ENCODE measurements at regions not wholly inside any gene's neighbourhood (a gene's known extent, or its start where the extent isn't known, plus 50 kb on each side); places are given as distances from the start of the nearest gene placed in this dataset.
"Not testable (repeated sequence)": the region's sequence is repeated elsewhere in the genome, so short reads cannot be mapped to it uniquely, and the experiment has no call there.

DNA sequence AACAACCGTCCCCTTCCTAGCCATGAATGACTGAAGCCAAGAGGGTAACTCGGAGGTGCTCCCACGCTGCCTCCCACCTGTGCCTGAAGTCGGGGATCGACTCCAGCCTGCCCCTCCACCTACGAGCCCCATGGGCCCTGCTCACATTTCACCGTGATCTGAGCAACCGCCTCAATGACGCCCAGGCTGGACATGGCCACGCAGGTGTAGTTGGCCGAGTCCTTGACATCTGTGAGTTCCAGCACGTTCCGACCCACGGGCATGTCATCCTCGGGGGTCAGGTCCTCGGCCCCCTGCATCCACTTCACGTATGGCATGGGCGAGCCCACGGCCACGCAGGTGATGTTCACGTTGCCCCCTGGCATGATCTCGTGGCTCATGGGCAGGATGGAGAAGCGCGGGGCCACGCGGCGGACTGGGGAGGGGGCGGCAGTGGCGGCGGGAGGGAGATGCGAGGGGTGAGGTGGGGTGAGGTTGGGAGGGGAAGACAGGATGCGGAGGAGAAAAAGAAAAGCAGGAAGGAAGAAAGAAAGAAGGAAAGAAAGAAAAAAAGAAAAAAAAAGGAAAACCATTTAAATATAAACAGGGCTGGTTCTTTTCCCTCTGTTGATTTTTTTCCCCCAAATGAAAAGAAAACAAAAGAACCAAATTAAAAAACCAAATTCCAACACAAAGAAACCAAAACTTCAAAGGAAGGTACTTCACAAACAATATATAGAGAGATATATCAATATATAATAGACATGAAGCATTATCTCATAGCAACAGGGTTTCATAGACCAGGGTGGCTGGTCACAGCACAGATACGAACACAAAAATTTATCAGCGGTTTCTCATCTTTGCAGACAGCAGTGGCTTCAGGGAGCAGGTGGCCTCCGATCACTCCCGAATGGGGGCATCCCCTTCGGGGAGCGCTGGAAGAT is 94.7 kb downstream of the PTPRS start:
- H3K36me3 ChIP-seq (ENCODE audit: control insufficient read depth, insufficient read depth, low read length) = peaks cover 19% of the 10 kb centered on the region
- no peaks in the 10 kb centered on the region for H3K9me3 ChIP-seq (ENCODE audit: control insufficient read depth, insufficient read depth, low read length)
- peaks cover 9% of the 10 kb centered on the region for H3K4me1 ChIP-seq (ENCODE audit: control insufficient read depth, insufficient read depth, low read length)
- no peak overlapping the region for H3K9ac ChIP-seq (ENCODE audit: low read depth, low read length)
- H3K27me3 ChIP-seq (ENCODE audit: control insufficient read depth, insufficient read depth, low read length) = no peaks in the 10 kb centered on the region
- H3K4me3 ChIP-seq (ENCODE audit: low read depth, low read length) = no peak overlapping the region

DNA sequence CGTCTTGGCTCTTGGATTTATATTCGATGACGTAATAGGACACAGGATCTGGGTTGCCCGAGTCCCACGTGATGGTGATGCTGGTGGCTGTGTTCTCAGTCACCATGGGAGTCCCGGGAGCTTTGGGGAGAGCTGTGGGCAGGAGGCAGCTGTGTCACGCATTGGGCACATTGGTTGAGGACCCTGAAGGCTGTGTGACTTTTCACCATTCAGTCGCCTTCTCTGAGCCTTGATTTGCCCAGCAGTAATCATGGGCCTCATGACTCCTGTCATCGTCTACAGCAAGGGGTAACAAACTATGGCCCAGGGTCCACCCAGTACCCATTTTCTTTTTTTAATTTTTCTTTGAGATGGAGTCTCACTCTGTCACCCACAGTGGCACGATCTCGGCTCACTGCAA is 96.3 kb downstream of the PTPRS start:
- H3K4me1 ChIP-seq (ENCODE audit: control insufficient read depth, insufficient read depth, low read length) = peaks cover 12% of the 10 kb centered on the region
- H3K9me3 ChIP-seq (ENCODE audit: control insufficient read depth, insufficient read depth, low read length) = no peaks in the 10 kb centered on the region
- H3K9ac ChIP-seq (ENCODE audit: low read depth, low read length) = no peak overlapping the region
- no peaks in the 10 kb centered on the region for H3K27me3 ChIP-seq (ENCODE audit: control insufficient read depth, insufficient read depth, low read length)
- H3K36me3 ChIP-seq (ENCODE audit: control insufficient read depth, insufficient read depth, low read length) = peaks cover 17% of the 10 kb centered on the region
- H3K4me3 ChIP-seq (ENCODE audit: low read depth, low read length) = no peak overlapping the region

GRCh38 chr19:5243878-5244277 is 96.7 kb downstream of the PTPRS start:
- peaks cover 17% of the 10 kb centered on the region for H3K36me3 ChIP-seq (ENCODE audit: control insufficient read depth, insufficient read depth, low read length)
- peaks cover 14% of the 10 kb centered on the region for H3K4me1 ChIP-seq (ENCODE audit: control insufficient read depth, insufficient read depth, low read length)
- H3K9ac ChIP-seq (ENCODE audit: low read depth, low read length) = no peak overlapping the region
- H3K9me3 ChIP-seq (ENCODE audit: control insufficient read depth, insufficient read depth, low read length) = no peaks in the 10 kb centered on the region
- no peak overlapping the region for H3K4me3 ChIP-seq (ENCODE audit: low read depth, low read length)
- no peaks in the 10 kb centered on the region for H3K27me3 ChIP-seq (ENCODE audit: control insufficient read depth, insufficient read depth, low read length)

DNA sequence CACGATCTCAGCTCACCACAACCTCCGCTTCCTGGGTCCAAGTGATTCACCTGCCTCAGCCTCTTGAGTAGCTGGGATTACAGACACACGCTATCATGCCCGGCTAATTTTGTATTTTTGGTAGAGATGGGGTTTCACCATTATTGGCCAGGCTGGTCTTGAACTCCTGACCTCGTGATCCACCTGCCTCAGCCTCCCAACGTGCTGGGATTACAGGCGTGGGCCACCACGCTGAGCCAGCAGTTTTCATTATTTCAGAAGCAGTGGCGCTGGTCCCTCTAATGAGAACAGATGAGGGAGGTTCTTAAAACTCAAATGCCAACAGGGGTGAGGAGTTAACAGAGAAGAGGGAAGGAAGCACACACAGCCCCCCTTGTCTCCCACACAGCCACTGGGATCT is 98.7 kb downstream of the PTPRS start:
- not testable (repeated sequence) for H3K4me1 ChIP-seq (ENCODE audit: control insufficient read depth, insufficient read depth, low read length); H3K9me3 ChIP-seq (ENCODE audit: control insufficient read depth, insufficient read depth, low read length); H3K9ac ChIP-seq (ENCODE audit: low read depth, low read length); H3K4me3 ChIP-seq (ENCODE audit: low read depth, low read length); H3K27me3 ChIP-seq (ENCODE audit: control insufficient read depth, insufficient read depth, low read length)
- H3K36me3 ChIP-seq (ENCODE audit: control insufficient read depth, insufficient read depth, low read length) = peaks cover 29% of the 10 kb centered on the region

DNA sequence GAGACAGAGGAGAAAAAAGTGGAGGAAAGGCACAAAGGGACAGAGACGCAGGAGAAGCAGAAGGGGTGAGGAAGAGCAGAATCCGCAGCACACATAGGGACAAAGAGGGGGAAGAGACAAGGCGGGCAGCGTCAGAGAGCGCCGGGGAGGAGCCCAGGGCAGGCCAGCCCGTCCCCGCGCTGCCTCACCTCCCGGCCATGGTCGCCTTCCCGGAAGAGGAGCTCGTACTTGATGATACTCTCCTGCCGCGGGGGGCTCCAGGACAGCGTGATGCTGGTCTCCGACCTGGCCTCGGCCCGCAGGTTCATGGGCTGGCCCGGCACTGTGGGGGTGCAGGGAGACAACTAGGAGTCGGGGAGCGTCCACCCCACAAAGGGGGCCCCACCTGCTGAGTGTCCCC is 100.6 kb downstream of the PTPRS start:
- Histone ChIP-seq H3K4me1 (ENCODE audit: control insufficient read depth, insufficient read depth, low read length) (peaks cover 5% of the 10 kb centered on the region), H3K27me3 (ENCODE audit: control insufficient read depth, insufficient read depth, low read length) (no peaks in the 10 kb centered on the region), H3K9me3 (ENCODE audit: control insufficient read depth, insufficient read depth, low read length) (no peaks in the 10 kb centered on the region), H3K36me3 (ENCODE audit: control insufficient read depth, insufficient read depth, low read length) (peaks cover 30% of the 10 kb centered on the region), H3K9ac (ENCODE audit: low read depth, low read length) (no peak overlapping the region), H3K4me3 (ENCODE audit: low read depth, low read length) (no peak overlapping the region)

GRCh38 chr19:5238700-5239099 is 101.9 kb downstream of the PTPRS start:
- peaks cover 25% of the 10 kb centered on the region for H3K36me3 ChIP-seq (ENCODE audit: control insufficient read depth, insufficient read depth, low read length)
- H3K9ac ChIP-seq (ENCODE audit: low read depth, low read length) = no peak overlapping the region
- H3K27me3 ChIP-seq (ENCODE audit: control insufficient read depth, insufficient read depth, low read length) = no peaks in the 10 kb centered on the region
- H3K4me1 ChIP-seq (ENCODE audit: control insufficient read depth, insufficient read depth, low read length) = peaks cover 5% of the 10 kb centered on the region
- H3K9me3 ChIP-seq (ENCODE audit: control insufficient read depth, insufficient read depth, low read length) = no peaks in the 10 kb centered on the region
- H3K4me3 ChIP-seq (ENCODE audit: low read depth, low read length) = no peak overlapping the region

GRCh38 chr19:5237939-5238480 is 102.6 kb downstream of the PTPRS start:
- H3K4me1 ChIP-seq (ENCODE audit: control insufficient read depth, insufficient read depth, low read length) = peaks cover 5% of the 10 kb centered on the region
- H3K9me3 ChIP-seq (ENCODE audit: control insufficient read depth, insufficient read depth, low read length) = no peaks in the 10 kb centered on the region
- H3K9ac ChIP-seq (ENCODE audit: low read depth, low read length) = no peak overlapping the region
- H3K36me3 ChIP-seq (ENCODE audit: control insufficient read depth, insufficient read depth, low read length) = peaks cover 24% of the 10 kb centered on the region
- H3K4me3 ChIP-seq (ENCODE audit: low read depth, low read length) = no peak overlapping the region
- H3K27me3 ChIP-seq (ENCODE audit: control insufficient read depth, insufficient read depth, low read length) = no peaks in the 10 kb centered on the region

GRCh38 chr19:5237190-5237780 is 103.3 kb downstream of the PTPRS start:
- H3K9ac ChIP-seq (ENCODE audit: low read depth, low read length) = no peak overlapping the region
- no peaks in the 10 kb centered on the region for H3K9me3 ChIP-seq (ENCODE audit: control insufficient read depth, insufficient read depth, low read length)
- peaks cover 5% of the 10 kb centered on the region for H3K4me1 ChIP-seq (ENCODE audit: control insufficient read depth, insufficient read depth, low read length)
- peaks cover 23% of the 10 kb centered on the region for H3K36me3 ChIP-seq (ENCODE audit: control insufficient read depth, insufficient read depth, low read length)
- H3K27me3 ChIP-seq (ENCODE audit: control insufficient read depth, insufficient read depth, low read length) = no peaks in the 10 kb centered on the region
- H3K4me3 ChIP-seq (ENCODE audit: low read depth, low read length) = no peak overlapping the region

DNA sequence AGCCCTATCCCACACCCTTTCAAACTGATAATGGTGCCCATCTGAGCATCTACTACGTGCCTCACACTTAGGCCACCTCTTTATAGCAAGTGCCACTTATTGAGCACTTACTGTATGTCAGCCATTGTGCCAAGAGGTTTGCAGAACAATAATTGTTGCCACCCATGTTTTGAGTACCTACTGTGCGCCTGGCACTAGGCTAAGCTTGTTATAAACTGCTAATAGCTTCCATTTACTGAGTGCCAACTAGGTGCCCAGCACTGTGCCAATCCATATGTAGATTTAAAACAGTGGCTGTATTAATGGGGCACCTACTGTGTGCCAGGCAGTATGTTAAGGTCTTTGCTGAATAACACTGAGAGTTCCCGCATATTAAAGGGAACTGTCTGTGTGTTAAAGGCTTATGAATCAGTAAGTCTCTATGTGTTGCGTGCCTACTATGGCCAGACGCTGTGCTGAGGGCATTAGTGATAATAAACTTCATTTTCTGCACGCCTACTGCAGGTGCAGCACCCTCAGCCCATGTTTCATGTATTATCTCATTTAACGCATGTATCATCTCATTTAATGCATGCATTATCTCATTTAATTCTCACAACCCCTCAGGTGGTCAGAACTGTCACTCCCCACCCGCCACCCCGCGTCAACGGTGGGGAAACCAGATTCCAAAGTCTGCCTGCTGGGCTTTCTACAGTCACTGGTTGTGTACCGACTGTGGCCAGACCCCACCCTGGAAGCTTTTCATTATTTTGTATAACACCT is 105.0 kb downstream of the PTPRS start:
- no peak overlapping the region for H3K4me3 ChIP-seq (ENCODE audit: low read depth, low read length)
- no peak overlapping the region for H3K9ac ChIP-seq (ENCODE audit: low read depth, low read length)
- peaks cover 19% of the 10 kb centered on the region for H3K36me3 ChIP-seq (ENCODE audit: control insufficient read depth, insufficient read depth, low read length)
- no peaks in the 10 kb centered on the region for H3K9me3 ChIP-seq (ENCODE audit: control insufficient read depth, insufficient read depth, low read length)
- H3K4me1 ChIP-seq (ENCODE audit: control insufficient read depth, insufficient read depth, low read length) = peaks cover 5% of the 10 kb centered on the region
- no peaks in the 10 kb centered on the region for H3K27me3 ChIP-seq (ENCODE audit: control insufficient read depth, insufficient read depth, low read length)

DNA sequence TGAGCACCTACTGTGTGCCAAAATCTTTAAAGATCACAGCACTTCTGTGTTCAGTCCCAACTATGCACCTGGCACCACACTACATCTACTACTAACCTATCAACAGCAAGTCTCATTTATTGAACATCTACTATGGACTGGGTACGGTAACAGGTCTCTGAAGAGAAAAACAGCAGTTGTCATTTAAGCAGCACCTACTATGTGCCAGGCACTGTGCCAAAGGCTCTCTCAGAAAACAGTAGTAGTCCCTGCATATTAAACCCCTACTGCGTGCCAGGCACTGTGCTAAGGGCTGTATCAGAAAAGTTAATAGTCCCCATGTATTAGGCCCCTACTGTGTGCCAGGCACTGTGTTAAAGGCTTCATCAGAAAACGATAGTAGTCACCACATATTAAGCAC is 106.2 kb downstream of the PTPRS start:
- H3K9ac ChIP-seq (ENCODE audit: low read depth, low read length) = no peak overlapping the region
- H3K27me3 ChIP-seq (ENCODE audit: control insufficient read depth, insufficient read depth, low read length) = no peaks in the 10 kb centered on the region
- H3K9me3 ChIP-seq (ENCODE audit: control insufficient read depth, insufficient read depth, low read length) = no peaks in the 10 kb centered on the region
- peaks cover 19% of the 10 kb centered on the region for H3K36me3 ChIP-seq (ENCODE audit: control insufficient read depth, insufficient read depth, low read length)
- H3K4me3 ChIP-seq (ENCODE audit: low read depth, low read length) = no peak overlapping the region
- H3K4me1 ChIP-seq (ENCODE audit: control insufficient read depth, insufficient read depth, low read length) = peaks cover 3% of the 10 kb centered on the region

DNA sequence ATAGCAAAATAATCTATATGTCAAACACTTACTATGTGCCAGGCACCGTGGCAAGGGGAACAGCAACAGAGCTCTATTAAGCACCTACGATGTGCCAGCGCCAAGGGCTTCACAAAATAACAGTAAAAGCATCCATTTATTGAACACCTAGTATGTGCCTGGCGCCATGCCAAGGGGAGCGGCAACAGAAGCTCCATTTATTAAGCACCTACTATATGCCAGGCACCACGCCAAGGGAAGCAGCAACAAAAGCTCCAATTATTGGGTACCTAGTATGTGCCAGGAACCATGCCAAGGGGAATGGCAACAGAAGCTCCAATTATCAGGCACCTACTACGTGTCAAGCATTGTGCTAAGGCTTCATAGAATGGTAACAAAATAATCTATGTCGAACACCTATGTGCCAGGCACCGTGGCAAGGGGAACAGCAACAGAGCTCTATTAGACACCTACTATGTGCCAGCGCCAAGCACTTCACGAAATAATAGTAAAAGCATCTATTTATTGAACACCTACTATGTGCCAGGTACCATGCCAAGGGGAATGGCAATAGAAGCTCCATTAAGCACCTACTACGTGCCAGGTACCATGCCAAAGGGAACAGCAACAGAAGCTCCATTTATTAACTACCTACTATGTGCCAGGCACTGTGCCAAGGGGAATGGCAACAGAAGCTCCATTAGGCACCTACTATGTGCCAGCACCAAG is 107.7 kb downstream of the PTPRS start:
- H3K9me3 ChIP-seq (ENCODE audit: control insufficient read depth, insufficient read depth, low read length) = no peaks in the 10 kb centered on the region
- H3K4me1 ChIP-seq (ENCODE audit: control insufficient read depth, insufficient read depth, low read length) = no peaks in the 10 kb centered on the region
- H3K4me3 ChIP-seq (ENCODE audit: low read depth, low read length) = no peak overlapping the region
- no peak overlapping the region for H3K9ac ChIP-seq (ENCODE audit: low read depth, low read length)
- H3K27me3 ChIP-seq (ENCODE audit: control insufficient read depth, insufficient read depth, low read length) = no peaks in the 10 kb centered on the region
- H3K36me3 ChIP-seq (ENCODE audit: control insufficient read depth, insufficient read depth, low read length) = peaks cover 13% of the 10 kb centered on the region
